IMR-90 (cell line): ENCODE measurements at regions not wholly inside any gene's neighbourhood (a gene's known extent, or its start where the extent isn't known, plus 50 kb on each side); places are given as distances from the start of the nearest gene placed in this dataset.

Experiments
- ATAC-seq: fragments of 200-7000 bp; cut with Tn5 transposase; 2 replicates; pipeline ENCODE4 v1.9.1; 2020; ENCODE audit warnings: low read depth, mild to moderate bottlenecking, moderate library complexity
- BruUV-seq: library from RNA; stranded (reverse); fragments of 400-500 nt; replicated peaks from 2 replicates; lab custom pipeline; 2021; lab: Mats Ljungman, UMichigan
- CTCF ChIA-PET: fragments of 300-600 bp; formaldehyde crosslinking; extraction: SDS; loops from one replicate; lab custom pipeline; 2021; ENCODE audit warnings: antibody characterized with exemption; lab: Yijun Ruan, JAX
- POLR2A ChIA-PET: fragments of 300-600 bp; sonication (Branson Sonifier 250); formaldehyde crosslinking; loops from one replicate; lab custom pipeline; 2022; ENCODE audit warnings: antibody characterized with exemption; ENCODE audit not compliant: unreplicated experiment; lab: Charles Lee
- DNase-seq: peaks from one replicate; pipeline ENCODE4 v3.0.0; 2013
- H2AFZ ChIP-seq: replicated peaks from 2 replicates; pipeline ENCODE3; 2013; ENCODE audit warnings: low read length, mild to moderate bottlenecking; ENCODE audit not compliant: poor library complexity
- H2AK5ac ChIP-seq: 2 replicates; pipeline ENCODE4 v1.6.1; 2013; ENCODE audit warnings: low read depth, low read length, inconsistent platforms
- H2AK9ac ChIP-seq: replicated peaks from 2 replicates; pipeline ENCODE3; 2013; ENCODE audit warnings: mild to moderate bottlenecking, low read depth, low read length, moderate library complexity; ENCODE audit not compliant: poor library complexity
- H2BK120ac ChIP-seq: 2 replicates; pipeline ENCODE4 v1.6.1; 2013; ENCODE audit warnings: low read depth, low read length, inconsistent platforms
- H2BK15ac ChIP-seq: 3 replicates; pipeline ENCODE4 v1.6.1; 2013; ENCODE audit warnings: low read depth, low read length, inconsistent platforms
- H2BK20ac ChIP-seq: 2 replicates; pipeline ENCODE4 v1.6.1; 2013; ENCODE audit warnings: low read depth, mild to moderate bottlenecking, inconsistent platforms, low read length, moderate library complexity
- H2BK5ac ChIP-seq: 2 replicates; pipeline ENCODE4 v1.6.1; 2013; ENCODE audit warnings: mild to moderate bottlenecking, low read depth, low read length, inconsistent platforms; ENCODE audit not compliant: poor library complexity, severe bottlenecking
- H3K14ac ChIP-seq: replicated peaks from 2 replicates; pipeline ENCODE4 v1.6.1; 2013; ENCODE audit warnings: low read depth, low read length, inconsistent platforms
- H3K18ac ChIP-seq: 2 replicates; pipeline ENCODE4 v1.6.1; 2013; ENCODE audit warnings: low read depth, low read length, control low read depth
- H3K23ac ChIP-seq: 2 replicates; pipeline ENCODE4 v1.6.1; 2013; ENCODE audit warnings: low read depth, low read length, inconsistent platforms
- H3K27ac ChIP-seq: 2 replicates; pipeline ENCODE4 v1.5.1; 2013; ENCODE audit warnings: mild to moderate bottlenecking, control low read depth, low read length; ENCODE audit not compliant: insufficient read depth
- H3K27me3 ChIP-seq: 2 replicates; pipeline ENCODE4 v1.6.1; 2013; ENCODE audit warnings: low read length; ENCODE audit not compliant: control insufficient read depth, insufficient read depth
- H3K36me3 ChIP-seq: 2 replicates; pipeline ENCODE4 v1.6.1; 2013; ENCODE audit warnings: low read length, mixed read lengths; ENCODE audit not compliant: control insufficient read depth, insufficient read depth
- H3K4ac ChIP-seq: 2 replicates; pipeline ENCODE4 v1.6.1; 2013; ENCODE audit warnings: low read depth, low read length, inconsistent platforms
- H3K4me1 ChIP-seq: 2 replicates; pipeline ENCODE4 v1.6.1; 2013; ENCODE audit warnings: low read length, mixed read lengths; ENCODE audit not compliant: control insufficient read depth, insufficient read depth
- H3K4me2 ChIP-seq: 2 replicates; pipeline ENCODE4 v1.6.1; 2013; ENCODE audit warnings: low read depth, mild to moderate bottlenecking, control low read depth, low read length, moderate library complexity
- H3K4me3 ChIP-seq: 2 replicates; pipeline ENCODE4 v1.5.1; 2013; ENCODE audit warnings: low read depth, mild to moderate bottlenecking, control low read depth, low read length, moderate library complexity; ENCODE audit not compliant: insufficient read depth
- H3K56ac ChIP-seq: 2 replicates; pipeline ENCODE4 v1.6.1; 2013; ENCODE audit warnings: low read length, inconsistent platforms; ENCODE audit not compliant: insufficient read depth; ENCODE audit errors: extremely low read depth
- H3K79me1 ChIP-seq, 2 experiments: 2 replicates each; pipeline ENCODE4 v1.6.1; 2013; ENCODE audit warnings: low read length in 2 of 2, inconsistent platforms in 1 of 2, low read depth in 1 of 2
- H3K9ac ChIP-seq: 2 replicates; pipeline ENCODE4 v1.6.1; 2013; ENCODE audit warnings: low read depth, low read length, control low read depth
- H3K9me1 ChIP-seq: 2 replicates; pipeline ENCODE4 v1.6.1; 2013; ENCODE audit warnings: low read length, inconsistent platforms; ENCODE audit not compliant: insufficient read depth
- H3K9me3 ChIP-seq: 2 replicates; pipeline ENCODE4 v1.6.1; 2013; ENCODE audit warnings: low read length; ENCODE audit not compliant: control insufficient read depth, insufficient read depth
- H4K20me1 ChIP-seq: 2 replicates; pipeline ENCODE4 v1.6.1; 2013; ENCODE audit warnings: low read length, inconsistent platforms; ENCODE audit not compliant: insufficient read depth
- H4K5ac ChIP-seq: 2 replicates; pipeline ENCODE4 v1.6.1; 2013; ENCODE audit warnings: mild to moderate bottlenecking, low read depth, low read length, control low read depth
- H4K8ac ChIP-seq, 2 experiments: 2 replicates each; pipeline ENCODE4 v1.6.1; 2013; ENCODE audit warnings: low read depth in 2 of 2, low read length in 2 of 2, control low read depth in 1 of 2, inconsistent platforms in 1 of 2
- H4K91ac ChIP-seq: 2 replicates; pipeline ENCODE4 v1.6.1; 2013; ENCODE audit warnings: low read depth, low read length, inconsistent platforms; ENCODE audit not compliant: insufficient read depth
- FOS ChIP-seq: fragments of 150-350 bp; IDR thresholded peaks from 2 replicates; pipeline ENCODE4 v1.6.1; 2016; ENCODE audit warnings: low read depth, low read length
- POLR2A ChIP-seq: IDR thresholded peaks from 2 replicates; pipeline ENCODE4 v1.6.1; 2012; ENCODE audit warnings: mild to moderate bottlenecking, low read depth, low read length
- RAD21 ChIP-seq: IDR thresholded peaks from 2 replicates; pipeline ENCODE4 v1.6.1; 2012; ENCODE audit warnings: low read length, improper control_type of control experiment
- WGBS, 2 experiments: methylation state at CpG; one replicate each; pipeline versions ENCODE4 v1.1.5 to v1.1.7; 2013; ENCODE audit warnings: missing lambda C conversion rate in 2 of 2; ENCODE audit not compliant: insufficient read length in 1 of 2; ENCODE audit errors: extremely low coverage in 2 of 2; 5-methylcytosine and 5-hydroxymethylcytosine counted together
- dilution Hi-C: fragments of 300-500 bp; cut with HindIII; formaldehyde crosslinking; loops from one replicate; pipeline ENCODE4 v1.14.3; 2018; ENCODE audit warnings: low sequenced_read_pairs; ENCODE audit not compliant: unreplicated experiment
- in situ Hi-C: fragments of 300-500 bp; cut with MboI; formaldehyde crosslinking; loops from 3 replicates; pipeline ENCODE4 v1.14.3; 2019; ENCODE audit warnings: low sequenced_read_pairs, inconsistent platforms, mixed read lengths
- intact Hi-C: fragments of 100-400 bp; cut with micrococcal nuclease; formaldehyde crosslinking; loops from 2 replicates; pipeline ENCODE4 v1.10.0; 2022

DNA sequence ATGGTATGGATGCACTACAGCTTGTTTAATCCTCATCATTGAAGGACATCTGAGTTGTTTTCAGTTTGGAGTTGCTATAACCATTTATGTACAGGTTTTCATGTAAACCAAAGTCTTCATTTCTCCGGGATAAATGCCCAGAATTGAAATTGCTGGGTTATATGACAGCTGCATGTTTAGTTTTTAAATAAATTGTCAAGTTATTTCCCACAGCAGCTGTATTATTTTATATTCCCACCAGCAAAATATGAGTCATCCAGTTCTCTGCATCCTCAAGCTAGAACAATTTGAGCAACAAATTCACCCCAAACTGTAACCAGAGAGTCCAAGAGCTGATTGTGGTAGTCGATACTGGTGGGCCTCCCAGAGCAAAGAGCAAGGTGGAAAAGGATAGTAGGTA, 125.6 kb upstream of the PRNP start:
- CTCF ChIA-PET = interaction anchor here (0.8 to 1.1 kb wide), 2 partner anchors 8 to 11 kb away, joined by 3 read pairs; no protein-coding TSS in a partner anchor

More for the DNA sequence above, 125.6 kb upstream of the PRNP start:
- Histone ChIP-seq H3K56ac (no peak overlapping the region), H3K9me1 (no peaks in the 10 kb centered on the region), H4K8ac (no peak overlapping the region), H4K91ac (no peak overlapping the region), H3K4me2 (peak overlapping the region; percentile 35; the same call in 1 of the 2 replicates), H2BK20ac (peak overlapping the region; percentile 73; the same call in 1 of the 2 replicates), H3K4ac (no peak overlapping the region; the same call in 1 of the 2 replicates), H3K23ac (no peak overlapping the region), H3K18ac (peak overlapping the region; percentile 71; the same call in 1 of the 2 replicates), H3K9ac (no peak overlapping the region), H3K79me1 (no peaks in the 10 kb centered on the region), H2AFZ (no peak overlapping the region), H2BK5ac (no peak overlapping the region), H2BK120ac (peak overlapping the region; percentile 29), H4K20me1 (no peaks in the 10 kb centered on the region), H3K4me1 (peaks cover 3% of the 10 kb centered on the region), H3K27me3 (no peaks in the 10 kb centered on the region; the same call in 1 of the 2 replicates), H2BK15ac (no peak overlapping the region; the same call in 2 of the 3 replicates), H3K14ac (no peak overlapping the region), H2AK9ac (no peak overlapping the region), H3K9me3 (peaks cover 2% of the 10 kb centered on the region; the same call in 1 of the 2 replicates), H3K36me3 (no peaks in the 10 kb centered on the region), H3K4me3 (no peak overlapping the region), H3K27ac (no peak overlapping the region), H2AK5ac (no peak overlapping the region), H4K5ac (no peak overlapping the region)
- no TSS peak for BruUV-seq
- intact Hi-C loops (no loop called here), dilution Hi-C loops (no loop called here), in situ Hi-C loops (no loop called here)
- no CpG with 5 or more reads among the region's 2 CpGs for WGBS, 2 experiments
- ATAC-seq (peak; percentile 69), DNase-seq (peak; percentile 86)
- POLR2A ChIA-PET = no interaction called here
- TF ChIP-seq RAD21 (no peak), POLR2A (no peak), FOS (peak; percentile 65; the same call in 1 of the 2 replicates)
